ENCODE measurements at regions not wholly inside any gene's neighbourhood (a gene's known extent, or its start where the extent isn't known, plus 50 kb on each side); places are given as distances from the start of the nearest gene placed in this dataset.

- no peaks in the 10 kb centered on the region for H3K27me3 ChIP-seq
- intact Hi-C loops (cut with DNase I; ENCODE audit: low total_unique reads): no loop called here
- TF ChIP-seq CTCF (IDR thresholded peaks at IDR 0.05): no peak
- TF ChIP-seq POLR2A (IDR thresholded peaks at IDR 0.05): no peak
- H3K4me1 ChIP-seq: no peaks in the 10 kb centered on the region
- H3K9me3 ChIP-seq: no peaks in the 10 kb centered on the region
- no peaks in the 10 kb centered on the region for H3K36me3 ChIP-seq (ENCODE audit: low read depth, missing control alignments)
- no peak overlapping the region for H3K4me3 ChIP-seq
- no peak overlapping the region for H3K27ac ChIP-seq
- no peak for DNase-seq
These were observed 147.1 kb downstream of the ADAM29 start for GRCh38 chr4:175065228-175065627.

- H3K27ac ChIP-seq: no peak overlapping the region
- intact Hi-C loops (cut with DNase I; ENCODE audit: low total_unique reads): no loop called here
- no peaks in the 10 kb centered on the region for H3K4me1 ChIP-seq
- TF ChIP-seq POLR2A (IDR thresholded peaks at IDR 0.05) (no peak), CTCF (IDR thresholded peaks at IDR 0.05) (no peak)
- no peaks in the 10 kb centered on the region for H3K27me3 ChIP-seq
- no peak overlapping the region for H3K4me3 ChIP-seq
- no peaks in the 10 kb centered on the region for H3K36me3 ChIP-seq (ENCODE audit: low read depth, missing control alignments)
- no peak for DNase-seq
- no peaks in the 10 kb centered on the region for H3K9me3 ChIP-seq
- 45 to 48% methylated on average over 3 of the region's 3 CpGs for whole genome bisulfite sequencing, 2 donors
These were observed 148.9 kb downstream of the ADAM29 start for GRCh38 chr4:175066923-175067627.

- no peaks in the 10 kb centered on the region for H3K4me1 ChIP-seq
- no peaks in the 10 kb centered on the region for H3K9me3 ChIP-seq
- no peak for DNase-seq
- H3K4me3 ChIP-seq: no peak overlapping the region
- H3K27ac ChIP-seq: no peak overlapping the region
- TF ChIP-seq CTCF (IDR thresholded peaks at IDR 0.05): no peak
- TF ChIP-seq POLR2A (IDR thresholded peaks at IDR 0.05): no peak
- no peaks in the 10 kb centered on the region for H3K36me3 ChIP-seq (ENCODE audit: low read depth, missing control alignments)
- intact Hi-C loops (cut with DNase I; ENCODE audit: low total_unique reads): no loop called here
- no peaks in the 10 kb centered on the region for H3K27me3 ChIP-seq
These were observed 150.1 kb downstream of the ADAM29 start for GRCh38 chr4:175068266-175068665.

DNA sequence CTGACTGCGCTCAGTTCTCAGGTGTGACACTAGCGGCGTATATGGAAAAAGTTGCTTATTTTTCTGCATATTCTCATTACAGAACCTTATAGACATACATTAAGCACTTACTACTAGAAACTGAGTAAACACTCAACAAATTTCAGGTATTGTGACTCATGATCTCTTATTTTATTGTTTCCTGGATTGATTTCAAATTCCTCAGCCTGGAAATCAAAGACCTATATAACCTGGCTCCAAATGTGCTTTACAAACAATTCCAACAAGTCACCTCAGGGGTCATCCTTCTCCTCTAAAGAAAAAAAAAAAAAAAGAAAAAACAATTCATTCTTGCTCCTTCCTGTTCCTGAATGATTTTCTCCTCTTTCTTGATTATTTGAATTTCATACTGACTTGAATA lies 152.3 kb downstream of the ADAM29 start:
- Histone ChIP-seq H3K36me3 (ENCODE audit: low read depth, missing control alignments) (no peaks in the 10 kb centered on the region), H3K9me3 (no peaks in the 10 kb centered on the region), H3K27me3 (no peaks in the 10 kb centered on the region), H3K4me1 (no peaks in the 10 kb centered on the region), H3K27ac (no peak overlapping the region), H3K4me3 (no peak overlapping the region)
- DNase-seq: no peak
- intact Hi-C loops (cut with DNase I; ENCODE audit: low total_unique reads): no loop called here
- WGBS, 2 donors: 96 to 98% methylated on average over 3 of the region's 3 CpGs
- TF ChIP-seq POLR2A (IDR thresholded peaks at IDR 0.05): no peak
- no peak for TF ChIP-seq CTCF (IDR thresholded peaks at IDR 0.05)

DNA sequence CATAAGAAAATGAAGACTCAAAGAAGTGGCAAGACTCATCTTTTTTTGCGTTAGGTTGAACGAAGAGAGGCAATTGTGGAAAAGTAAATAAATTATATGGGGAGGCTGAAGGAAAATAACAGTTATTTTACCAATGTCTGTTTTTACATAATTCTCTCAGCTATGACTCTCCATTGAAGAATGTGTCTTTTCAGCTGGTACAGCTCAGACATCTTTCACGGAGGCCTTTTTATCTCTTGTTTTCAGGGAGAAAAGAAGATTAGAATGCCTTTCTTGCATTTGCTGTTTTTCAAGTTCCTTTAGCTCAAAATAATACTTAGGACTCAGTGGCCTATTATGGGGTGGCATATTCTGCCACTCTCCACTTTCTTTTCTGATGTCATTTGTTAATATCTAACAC lies 153.0 kb downstream of the ADAM29 start:
- Histone ChIP-seq H3K36me3 (ENCODE audit: low read depth, missing control alignments) (no peaks in the 10 kb centered on the region), H3K4me1 (no peaks in the 10 kb centered on the region), H3K9me3 (no peaks in the 10 kb centered on the region), H3K4me3 (no peak overlapping the region), H3K27me3 (no peaks in the 10 kb centered on the region), H3K27ac (no peak overlapping the region)
- 21 to 28% methylated on average over 3 of the region's 3 CpGs for WGBS, 2 donors
- DNase-seq: no peak
- no peak for TF ChIP-seq POLR2A (IDR thresholded peaks at IDR 0.05)
- no peak for TF ChIP-seq CTCF (IDR thresholded peaks at IDR 0.05)
- intact Hi-C loops (cut with DNase I; ENCODE audit: low total_unique reads): no loop called here

Data from testis (tissue), 2 donors.